IPS-18a (cell line): ENCODE measurements at regions not wholly inside any gene's neighbourhood (a gene's known extent, or its start where the extent isn't known, plus 50 kb on each side); places are given as distances from the start of the nearest gene placed in this dataset.

Source experiments
- H3K27ac ChIP-seq: one replicate; pipeline ENCODE4 v1.5.1; 2013; ENCODE audit warnings: low read length
- H3K27me3 ChIP-seq: one replicate; pipeline ENCODE4 v1.6.1; 2013; ENCODE audit warnings: mild to moderate bottlenecking, low read length; ENCODE audit not compliant: control insufficient read depth, insufficient read depth
- H3K36me3 ChIP-seq: one replicate; pipeline ENCODE4 v1.6.1; 2013; ENCODE audit warnings: low read depth, low read length; ENCODE audit not compliant: control insufficient read depth
- H3K4me1 ChIP-seq: one replicate; pipeline ENCODE4 v1.6.1; 2013; ENCODE audit warnings: low read depth, low read length; ENCODE audit not compliant: control insufficient read depth
- H3K4me3 ChIP-seq: one replicate; pipeline ENCODE4 v1.5.1; 2013; ENCODE audit warnings: low read length
- H3K9ac ChIP-seq: one replicate; pipeline ENCODE4 v1.6.1; 2013; ENCODE audit warnings: mild to moderate bottlenecking, low read length, moderate library complexity
- H3K9me3 ChIP-seq: one replicate; pipeline ENCODE4 v1.6.1; 2013; ENCODE audit warnings: low read depth, low read length; ENCODE audit not compliant: control insufficient read depth

DNA sequence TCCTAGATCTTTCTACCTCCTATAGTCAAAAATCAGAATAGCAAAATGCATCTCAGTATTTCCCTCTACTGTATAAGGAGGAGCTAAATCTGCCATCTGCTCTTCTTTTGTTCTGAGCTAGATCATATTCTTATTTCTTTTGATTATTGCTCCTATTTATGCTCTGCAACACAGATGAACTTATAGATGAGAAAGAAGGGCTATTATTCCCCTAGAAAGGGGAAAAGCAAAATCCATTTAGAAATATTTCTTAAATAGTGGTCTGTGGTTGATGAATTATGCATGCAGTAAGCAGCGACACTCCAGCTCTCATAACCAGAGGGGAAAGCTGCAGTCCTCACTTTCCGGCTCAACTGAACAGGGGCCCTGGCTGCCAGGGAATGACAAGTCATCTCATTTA lies 207.3 kb upstream of the SORCS1 start:
- Histone ChIP-seq H3K4me3 (no peak overlapping the region), H3K27ac (no peak overlapping the region), H3K9me3 (no peaks in the 10 kb centered on the region), H3K36me3 (no peaks in the 10 kb centered on the region), H3K4me1 (no peaks in the 10 kb centered on the region), H3K27me3 (no peaks in the 10 kb centered on the region), H3K9ac (no peak overlapping the region)

DNA sequence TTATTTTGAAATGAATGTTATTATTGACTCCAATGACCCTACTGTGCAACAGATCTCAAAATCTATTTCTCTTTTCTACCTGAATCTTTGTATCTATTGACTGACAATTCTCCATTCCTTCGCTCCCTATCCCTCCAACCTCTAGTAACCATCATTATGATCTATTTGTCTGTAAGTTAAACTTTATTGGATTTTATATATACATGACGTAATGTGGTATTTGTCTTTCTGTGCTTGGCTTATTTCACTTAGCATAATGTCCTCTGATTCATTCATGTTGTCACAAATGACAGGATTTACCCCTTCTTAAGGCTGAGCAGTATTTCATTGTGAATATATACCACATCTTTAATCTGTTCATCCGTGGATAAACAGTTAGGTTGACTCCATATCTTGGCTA lies 200.4 kb upstream of the SORCS1 start:
- H3K27ac ChIP-seq, result no peak overlapping the region
- no peaks in the 10 kb centered on the region for H3K4me1 ChIP-seq
- no peaks in the 10 kb centered on the region for H3K36me3 ChIP-seq
- H3K27me3 ChIP-seq, result no peaks in the 10 kb centered on the region
- H3K4me3 ChIP-seq, result no peak overlapping the region
- H3K9me3 ChIP-seq, result no peaks in the 10 kb centered on the region
- no peak overlapping the region for H3K9ac ChIP-seq

DNA sequence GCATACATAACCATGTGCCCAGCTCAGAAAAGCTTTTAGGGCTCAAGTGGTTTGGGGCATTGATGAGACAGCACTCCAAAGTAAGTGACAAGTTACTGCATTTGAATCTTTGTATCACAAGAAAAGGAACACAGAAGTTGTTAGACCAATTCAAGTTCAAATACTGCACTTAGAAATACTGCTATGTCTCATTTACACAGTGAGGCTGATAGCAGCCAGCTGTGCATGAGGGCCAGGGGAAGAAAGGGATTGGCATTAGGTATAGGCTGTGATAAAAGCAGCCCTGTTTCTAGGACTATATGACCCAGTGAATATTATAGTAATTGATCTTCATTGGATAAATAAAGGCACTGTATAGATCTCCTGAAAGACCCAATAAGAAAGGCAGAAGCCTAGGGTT lies 197.8 kb upstream of the SORCS1 start:
- H3K4me1 ChIP-seq, result no peaks in the 10 kb centered on the region
- no peaks in the 10 kb centered on the region for H3K36me3 ChIP-seq
- H3K9me3 ChIP-seq, result no peaks in the 10 kb centered on the region
- H3K9ac ChIP-seq, result no peak overlapping the region
- H3K27ac ChIP-seq, result no peak overlapping the region
- no peaks in the 10 kb centered on the region for H3K27me3 ChIP-seq
- no peak overlapping the region for H3K4me3 ChIP-seq

DNA sequence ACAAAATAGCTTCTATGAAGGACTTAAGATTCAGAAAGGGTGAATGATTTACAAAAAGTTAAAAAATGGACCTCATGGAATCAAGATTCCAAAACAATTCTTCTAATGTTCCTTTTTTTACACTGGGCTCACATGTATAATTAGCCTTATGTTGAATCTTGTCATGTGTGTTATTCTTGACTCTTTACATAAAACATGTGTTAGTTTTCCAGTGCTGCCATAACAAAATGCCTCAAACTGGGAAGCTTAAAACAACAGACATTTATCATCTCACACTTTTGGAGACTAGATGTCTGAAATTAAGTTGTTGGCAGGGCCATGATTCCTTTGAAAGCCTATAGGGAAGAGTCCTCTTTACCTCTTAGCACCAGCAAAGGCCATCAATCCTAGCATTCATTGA lies 192.5 kb upstream of the SORCS1 start:
- no peaks in the 10 kb centered on the region for H3K27me3 ChIP-seq
- no peak overlapping the region for H3K9ac ChIP-seq
- no peaks in the 10 kb centered on the region for H3K36me3 ChIP-seq
- H3K27ac ChIP-seq, result no peak overlapping the region
- no peak overlapping the region for H3K4me3 ChIP-seq
- no peaks in the 10 kb centered on the region for H3K4me1 ChIP-seq
- no peaks in the 10 kb centered on the region for H3K9me3 ChIP-seq

DNA sequence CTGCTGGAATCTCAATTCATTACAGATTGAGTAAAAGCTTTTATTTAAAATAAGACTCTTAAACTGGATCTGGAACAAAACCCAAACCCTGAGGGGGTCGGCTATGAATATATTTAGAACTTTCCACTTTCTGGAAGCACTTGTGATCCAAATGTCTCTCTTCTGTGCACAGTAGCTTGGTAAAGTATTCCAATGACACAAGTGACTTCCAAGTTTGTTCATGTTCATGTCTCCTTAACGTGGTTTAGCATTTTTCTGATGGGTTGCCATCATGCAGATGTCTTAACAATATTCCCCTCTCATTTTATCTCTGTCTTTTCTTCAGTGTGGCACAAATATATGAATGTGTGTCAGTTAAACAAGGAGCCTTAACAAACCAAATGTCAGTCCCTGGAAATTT lies 191.9 kb upstream of the SORCS1 start:
- H3K9ac ChIP-seq, result no peak overlapping the region
- H3K9me3 ChIP-seq, result no peaks in the 10 kb centered on the region
- no peaks in the 10 kb centered on the region for H3K4me1 ChIP-seq
- H3K4me3 ChIP-seq, result no peak overlapping the region
- H3K36me3 ChIP-seq, result no peaks in the 10 kb centered on the region
- no peaks in the 10 kb centered on the region for H3K27me3 ChIP-seq
- no peak overlapping the region for H3K27ac ChIP-seq

DNA sequence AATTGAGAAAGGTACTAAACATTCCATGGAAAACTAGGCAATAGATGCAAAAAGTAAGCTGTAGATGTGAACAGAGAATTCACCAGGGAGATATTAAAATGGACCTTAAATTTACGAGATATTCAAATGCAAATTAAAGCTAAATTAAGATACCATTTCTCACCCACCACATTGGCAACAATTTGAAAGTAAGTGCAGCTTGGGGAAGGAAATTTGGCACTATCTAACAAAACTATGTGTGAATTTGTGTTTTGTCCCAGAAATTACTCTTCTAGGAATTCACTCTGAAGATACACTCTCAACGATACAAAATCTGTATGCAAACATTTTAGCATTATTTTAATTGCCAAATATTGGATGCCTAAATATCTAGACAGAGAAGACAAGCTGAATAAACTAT lies 178.2 kb upstream of the SORCS1 start:
- peaks cover 5% of the 10 kb centered on the region for H3K9me3 ChIP-seq
- no peak overlapping the region for H3K4me3 ChIP-seq
- H3K27me3 ChIP-seq, result no peaks in the 10 kb centered on the region
- H3K27ac ChIP-seq, result no peak overlapping the region
- H3K4me1 ChIP-seq, result no peaks in the 10 kb centered on the region
- H3K36me3 ChIP-seq, result no peaks in the 10 kb centered on the region
- no peak overlapping the region for H3K9ac ChIP-seq

DNA sequence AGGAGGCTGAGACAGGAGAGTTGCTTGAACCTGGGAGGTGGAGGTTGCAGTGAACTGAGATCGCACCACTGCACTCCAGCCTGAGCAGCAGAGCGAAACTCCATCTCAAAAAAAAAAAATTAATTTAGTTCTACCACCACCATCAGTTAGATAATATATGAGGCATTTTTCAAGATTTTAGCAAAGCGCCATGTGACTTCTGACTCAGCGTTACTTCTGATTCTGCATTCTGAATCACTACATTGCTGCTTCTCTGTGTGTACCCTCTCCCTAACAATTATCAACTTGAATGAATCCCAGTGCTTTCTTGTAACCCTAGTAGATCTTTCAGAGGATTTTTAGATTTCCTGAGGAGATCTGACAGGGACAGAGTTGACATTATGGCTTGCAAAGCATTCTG lies 176.8 kb upstream of the SORCS1 start:
- no peaks in the 10 kb centered on the region for H3K27me3 ChIP-seq
- H3K36me3 ChIP-seq, result no peaks in the 10 kb centered on the region
- H3K9ac ChIP-seq, result no peak overlapping the region
- H3K4me3 ChIP-seq, result no peak overlapping the region
- H3K27ac ChIP-seq, result no peak overlapping the region
- no peaks in the 10 kb centered on the region for H3K4me1 ChIP-seq
- peaks cover 5% of the 10 kb centered on the region for H3K9me3 ChIP-seq

DNA sequence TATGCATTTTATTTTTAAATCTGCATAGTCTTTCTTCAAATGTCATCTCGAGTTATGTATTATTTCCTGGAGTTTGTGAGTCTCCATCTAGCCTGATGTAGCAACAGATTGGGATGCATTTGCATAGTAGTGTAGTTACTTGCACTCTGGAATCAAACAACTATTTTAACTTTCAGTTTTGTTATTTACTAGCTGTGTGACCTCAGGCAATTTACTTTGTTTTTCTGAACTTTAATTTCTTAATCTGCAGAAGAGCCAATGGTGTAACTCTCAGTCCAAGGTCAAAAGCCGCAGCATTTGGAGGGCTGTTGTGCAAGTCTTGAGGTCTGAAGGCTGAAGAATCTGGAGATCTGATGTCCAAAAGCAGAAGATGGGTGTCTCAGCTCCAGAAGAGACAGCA lies 175.8 kb upstream of the SORCS1 start:
- Histone ChIP-seq H3K27me3 (no peaks in the 10 kb centered on the region), H3K9ac (no peak overlapping the region), H3K4me1 (no peaks in the 10 kb centered on the region), H3K27ac (no peak overlapping the region), H3K4me3 (no peak overlapping the region), H3K9me3 (peaks cover 5% of the 10 kb centered on the region), H3K36me3 (no peaks in the 10 kb centered on the region)

DNA sequence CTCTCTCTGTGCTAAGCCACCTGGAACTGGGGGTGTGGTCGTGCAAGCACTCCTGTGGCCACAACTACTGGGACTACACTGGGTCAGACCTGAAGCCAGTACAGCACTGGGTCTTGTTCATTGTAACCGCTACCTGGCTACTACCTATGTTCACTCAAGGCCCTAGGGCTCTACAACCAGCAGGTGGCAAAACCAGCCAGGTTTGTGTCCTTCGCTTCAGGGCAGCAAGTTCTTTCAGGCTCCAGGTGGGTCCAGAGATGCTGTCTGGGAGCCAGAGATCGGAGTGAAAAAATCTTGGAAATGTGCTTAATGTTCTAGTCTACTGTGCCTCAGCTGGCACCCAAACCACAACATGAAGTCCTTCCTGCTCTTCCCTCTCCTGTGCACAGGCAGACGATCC lies 171.6 kb upstream of the SORCS1 start:
- Histone ChIP-seq H3K27ac (no peak overlapping the region), H3K36me3 (no peaks in the 10 kb centered on the region), H3K9me3 (no peaks in the 10 kb centered on the region), H3K9ac (no peak overlapping the region), H3K27me3 (no peaks in the 10 kb centered on the region), H3K4me1 (no peaks in the 10 kb centered on the region), H3K4me3 (no peak overlapping the region)

DNA sequence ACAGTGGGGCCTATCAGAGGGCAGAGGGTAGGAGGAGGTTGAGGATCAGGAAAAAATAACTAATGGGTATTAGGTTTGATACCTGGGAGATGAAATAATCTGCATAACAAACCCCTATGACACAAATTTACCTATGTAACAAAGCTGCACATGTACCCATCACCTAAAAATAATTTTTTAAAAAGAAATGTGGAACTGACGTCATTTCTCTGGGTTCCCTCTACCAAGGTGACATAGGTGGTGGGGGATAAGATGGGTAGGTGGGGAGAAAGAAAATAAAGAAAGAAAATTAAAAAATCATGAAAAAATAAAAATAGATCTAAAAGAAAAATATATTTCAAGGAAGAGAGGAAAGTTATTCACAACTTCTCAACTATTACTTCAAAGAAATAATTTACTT lies 153.1 kb upstream of the SORCS1 start:
- Histone ChIP-seq H3K4me1 (no peaks in the 10 kb centered on the region), H3K4me3 (no peak overlapping the region), H3K9ac (no peak overlapping the region), H3K36me3 (no peaks in the 10 kb centered on the region), H3K9me3 (no peaks in the 10 kb centered on the region), H3K27ac (no peak overlapping the region), H3K27me3 (no peaks in the 10 kb centered on the region)

DNA sequence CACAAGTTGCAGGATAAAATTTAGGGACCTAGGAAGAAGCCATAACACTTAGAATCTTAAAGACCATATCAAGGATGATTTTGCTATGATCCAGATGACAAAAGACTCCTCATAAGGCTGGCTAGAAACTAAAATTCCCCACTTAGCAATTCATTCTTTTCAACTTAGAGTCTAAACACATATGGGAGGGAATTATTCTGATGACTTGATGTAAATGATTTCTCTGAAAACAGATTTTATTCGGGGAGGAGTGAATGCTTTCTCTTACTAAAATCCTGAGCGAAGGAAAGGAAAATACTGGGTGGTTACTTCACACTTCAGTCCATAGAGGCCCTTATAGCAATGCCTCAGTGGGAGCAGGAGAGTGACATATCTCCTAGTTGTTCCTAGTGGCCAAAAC lies 138.7 kb upstream of the SORCS1 start:
- no peaks in the 10 kb centered on the region for H3K27me3 ChIP-seq
- no peak overlapping the region for H3K27ac ChIP-seq
- H3K4me1 ChIP-seq, result no peaks in the 10 kb centered on the region

DNA sequence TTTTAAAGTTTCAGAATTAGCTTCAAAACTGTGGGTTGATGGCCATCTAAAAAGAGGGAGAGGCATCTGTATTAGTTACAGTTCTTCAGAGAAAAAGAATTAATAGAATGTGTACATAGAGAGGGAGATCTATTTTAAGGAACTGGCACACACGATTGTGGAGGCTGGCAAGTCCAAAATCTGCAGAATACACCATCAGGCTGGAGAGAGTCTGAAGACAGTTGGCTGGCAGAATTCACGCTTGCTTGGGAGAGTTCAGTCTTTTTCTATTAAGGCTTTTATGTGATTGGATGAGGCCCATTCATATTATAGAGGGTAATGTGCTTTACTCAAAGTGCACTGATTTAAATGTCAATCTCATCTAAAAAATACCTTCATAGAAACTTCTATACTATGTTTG lies 135.1 kb upstream of the SORCS1 start:
- Histone ChIP-seq H3K4me1 (no peaks in the 10 kb centered on the region), H3K27me3 (no peaks in the 10 kb centered on the region), H3K4me3 (no peak overlapping the region), H3K27ac (no peak overlapping the region), H3K9ac (no peak overlapping the region), H3K9me3 (no peaks in the 10 kb centered on the region), H3K36me3 (no peaks in the 10 kb centered on the region)

More for the DNA sequence above, 138.7 kb upstream of the SORCS1 start:
- no peak overlapping the region for H3K4me3 ChIP-seq
- H3K9me3 ChIP-seq, result no peaks in the 10 kb centered on the region
- no peak overlapping the region for H3K9ac ChIP-seq
- no peaks in the 10 kb centered on the region for H3K36me3 ChIP-seq

DNA sequence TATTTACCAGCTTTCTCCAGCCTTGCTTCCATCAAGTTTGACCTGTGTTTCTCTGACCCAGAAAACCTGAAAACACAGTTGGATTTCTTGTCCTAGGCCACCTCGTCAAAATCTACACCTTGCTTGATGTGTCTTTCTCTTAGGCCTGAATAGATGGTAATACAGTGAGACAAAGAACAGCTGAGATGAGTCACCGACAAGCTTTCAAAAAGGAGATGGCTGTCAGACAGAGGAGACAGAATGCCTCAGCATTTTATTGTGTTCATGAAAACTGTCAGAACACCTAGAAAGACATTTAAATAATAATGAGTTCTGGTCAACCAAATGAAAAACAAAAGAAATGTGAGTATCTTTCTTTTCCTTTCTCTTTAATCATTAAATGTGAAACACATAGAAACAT lies 119.7 kb upstream of the SORCS1 start:
- no peak overlapping the region for H3K27ac ChIP-seq
- no peaks in the 10 kb centered on the region for H3K27me3 ChIP-seq
- H3K4me3 ChIP-seq, result no peak overlapping the region
- no peaks in the 10 kb centered on the region for H3K9me3 ChIP-seq
- H3K4me1 ChIP-seq, result no peaks in the 10 kb centered on the region
- no peak overlapping the region for H3K9ac ChIP-seq
- H3K36me3 ChIP-seq, result no peaks in the 10 kb centered on the region
